C4-2B (cell line): ENCODE measurements at regions not wholly inside any gene's neighbourhood (a gene's known extent, or its start where the extent isn't known, plus 50 kb on each side); places are given as distances from the start of the nearest gene placed in this dataset.
"Not testable (repeated sequence)": the region's sequence is repeated elsewhere in the genome, so short reads cannot be mapped to it uniquely, and the experiment has no call there.

ENCODE experiments used
- H3K27ac ChIP-seq: fragments of 450-650 bp; 2 replicates; pipeline ENCODE4 v1.5.1; 2017
- CTCF ChIP-seq: fragments of 450-650 bp; conservative IDR thresholded peaks from 2 replicates; pipeline ENCODE4 v1.5.1; 2017; ENCODE audit warnings: mild to moderate bottlenecking
- ZFX ChIP-seq: fragments of 450-650 bp; IDR thresholded peaks from 2 replicates; pipeline ENCODE4 v1.6.1; 2017

GRCh38 chr12:24360461-24360860, 411.0 kb upstream of the SOX5 start:
- no peak overlapping the region for H3K27ac ChIP-seq
- TF ChIP-seq ZFX (no peak), CTCF (no peak)

- H3K27ac ChIP-seq, result no peak overlapping the region
- no peak for TF ChIP-seq CTCF
- TF ChIP-seq ZFX, result no peak
Observed at GRCh38 chr12:24360057-24360456, 410.6 kb upstream of the SOX5 start.

- no peak for TF ChIP-seq CTCF
- TF ChIP-seq ZFX, result no peak
- no peak overlapping the region for H3K27ac ChIP-seq
Observed at GRCh38 chr12:24359418-24359817, 409.9 kb upstream of the SOX5 start.

GRCh38 chr12:24356240-24356804, 406.9 kb upstream of the SOX5 start:
- no peak for TF ChIP-seq CTCF
- TF ChIP-seq ZFX, result no peak
- H3K27ac ChIP-seq, result no peak overlapping the region

GRCh38 chr12:24352363-24352762, 402.9 kb upstream of the SOX5 start:
- TF ChIP-seq CTCF, result no peak
- no peak for TF ChIP-seq ZFX
- H3K27ac ChIP-seq, result no peak overlapping the region

GRCh38 chr12:24349051-24349799, 399.8 kb upstream of the SOX5 start:
- no peak overlapping the region for H3K27ac ChIP-seq
- no peak for TF ChIP-seq CTCF

- not testable (repeated sequence) for H3K27ac ChIP-seq
Observed at GRCh38 chr12:24348180-24348579, 398.7 kb upstream of the SOX5 start.

GRCh38 chr12:24328261-24328660, 378.8 kb upstream of the SOX5 start:
- H3K27ac ChIP-seq, result no peak overlapping the region
- TF ChIP-seq CTCF (no peak), ZFX (no peak)
